K562 (cell line): ENCODE measurements at regions not wholly inside any gene's neighbourhood (a gene's known extent, or its start where the extent isn't known, plus 50 kb on each side); places are given as distances from the start of the nearest gene placed in this dataset.

Source experiments
- ATAC-seq: fragments of 200-7000 bp; cut with Tn5 transposase; 3 replicates; pipeline ENCODE4 v1.9.1; 2020; ENCODE audit warnings: moderate library complexity
- BruUV-seq: library from RNA; stranded (reverse); fragments of 400-500 nt; replicated peaks from 2 replicates; lab custom pipeline; 2021; lab: Mats Ljungman, UMichigan
- CTCF ChIA-PET: fragments of 300-600 bp; formaldehyde crosslinking; extraction: SDS; loops from one replicate; lab custom pipeline; 2021; ENCODE audit warnings: low intra/inter-chr PET ratio; lab: Yijun Ruan, JAX
- POLR2A ChIA-PET: fragments of 300-600, 350-650 bp; sonication (Branson Sonifier 250); formaldehyde crosslinking; extraction: SDS; loops from one replicate; lab custom pipeline; 2021; ENCODE audit warnings: antibody characterized with exemption, inconsistent platforms; lab: Yijun Ruan, JAX
- DNase-seq, 4 experiments: peaks; one replicate each; pipeline versions ENCODE4 v3.0.0 to v3.0.0-alpha.2; 2011 to 2018; ENCODE audit warnings: low spot score in 3 of 4, mixed read lengths in 3 of 4; ENCODE audit errors: extremely low read depth in 1 of 4
- FAIRE-seq: peaks from 2 replicates; lab custom pipeline; 2011; peaks lifted over from hg19 to GRCh38; lab: Jason Lieb, UNC
- H2AFZ ChIP-seq: 2 replicates; pipeline ENCODE4 v1.6.0; 2011; ENCODE audit warnings: low read depth, low read length, control low read depth, inconsistent platforms
- H3K27ac ChIP-seq: fragments of 200-600 bp; 3 replicates; pipeline ENCODE4 v1.8.0; 2011; ENCODE audit warnings: low read depth, mild to moderate bottlenecking, control low read depth, inconsistent platforms, low read length, moderate library complexity, mixed read lengths; ENCODE audit errors: extremely low read depth
- H3K27me3 ChIP-seq, 2 experiments: fragments of 300-600 bp in 1 of 2; 2 replicates in 1 of 2; 3 replicates in 1 of 2; pipeline versions ENCODE4 v1.6.0 to v1.8.0; 2011; ENCODE audit warnings: inconsistent platforms in 2 of 2, low read length in 2 of 2, mild to moderate bottlenecking in 1 of 2, mixed read lengths in 1 of 2, moderate library complexity in 1 of 2; ENCODE audit not compliant: control insufficient read depth in 2 of 2, insufficient read depth in 2 of 2
- H3K36me3 ChIP-seq: fragments of 300-600 bp; 3 replicates; pipeline ENCODE4 v1.8.0; 2011; ENCODE audit warnings: mild to moderate bottlenecking, low read length, inconsistent platforms; ENCODE audit not compliant: control insufficient read depth, insufficient read depth
- H3K4me1 ChIP-seq, 2 experiments: fragments of 200-600 bp in 1 of 2; replicated peaks in 1 of 2; 2 replicates in 1 of 2; 3 replicates in 1 of 2; pipeline versions ENCODE4 v1.5.1 to v1.8.0; 2011; ENCODE audit warnings: inconsistent platforms in 2 of 2, low read length in 2 of 2, mild to moderate bottlenecking in 1 of 2, mixed read lengths in 1 of 2, moderate library complexity in 1 of 2; ENCODE audit not compliant: control insufficient read depth in 2 of 2, insufficient read depth in 2 of 2
- H3K4me2 ChIP-seq: 2 replicates; pipeline ENCODE4 v1.6.1; 2011; ENCODE audit warnings: low read length, control low read depth, inconsistent platforms, mixed read lengths; ENCODE audit not compliant: insufficient read depth
- H3K4me3 ChIP-seq: fragments of 200-600 bp; sonication (generic), shearing (Covaris generic); 2 replicates; pipeline ENCODE4 v1.5.1; 2016; ENCODE audit warnings: control low read depth, inconsistent platforms
- H3K79me2 ChIP-seq: fragments of 200-600 bp; 3 replicates; pipeline ENCODE4 v1.8.0; 2011; ENCODE audit warnings: low read length, inconsistent platforms; ENCODE audit not compliant: control insufficient read depth, insufficient read depth
- H3K9ac ChIP-seq, 2 experiments: 2 replicates each; pipeline versions ENCODE4 v1.6.0 to v1.6.1; 2011; ENCODE audit warnings: low read depth in 2 of 2, low read length in 2 of 2, control low read depth in 1 of 2, inconsistent platforms in 1 of 2, mild to moderate bottlenecking in 1 of 2, mixed read lengths in 1 of 2; ENCODE audit not compliant: insufficient read depth in 1 of 2
- H3K9me1 ChIP-seq: one replicate; pipeline ENCODE4 v1.6.0; 2011; ENCODE audit warnings: inconsistent platforms, mild to moderate bottlenecking, low read length, moderate library complexity; ENCODE audit not compliant: control insufficient read depth, insufficient read depth
- H3K9me3 ChIP-seq: replicated peaks from 2 replicates; pipeline ENCODE4 v1.5.1; 2011; ENCODE audit warnings: low read depth, low read length, inconsistent platforms; ENCODE audit not compliant: control insufficient read depth, insufficient read depth
- H4K20me1 ChIP-seq: replicated peaks from 2 replicates; pipeline ENCODE4 v1.6.1; 2011; ENCODE audit warnings: low read length, inconsistent platforms, mixed read lengths; ENCODE audit not compliant: control insufficient read depth, insufficient read depth
- CAMTA2 ChIP-seq: fragments of 250-450 bp; sonication (Bioruptor Pico); conservative IDR thresholded peaks from 2 replicates; pipeline ENCODE4 v1.5.1; 2022
- CHD1 ChIP-seq: fragments of 200-600 bp; sonication (generic); IDR thresholded peaks from one replicate; pipeline ENCODE4 v1.6.1; 2012; ENCODE audit warnings: mild to moderate bottlenecking, moderate library complexity, low read length, inconsistent platforms
- EP400 ChIP-seq: fragments of 450-650 bp; IDR thresholded peaks from 2 replicates; pipeline ENCODE4 v1.6.1; 2017; ENCODE audit warnings: antibody characterized with exemption, mild to moderate bottlenecking, moderate library complexity
- GTF2A2 ChIP-seq: IDR thresholded peaks from 2 replicates; pipeline ENCODE4 v1.6.1; 2016; ENCODE audit warnings: mild to moderate bottlenecking, missing genetic modification characterization, missing compliant biosample characterization
- NCOA4 ChIP-seq: fragments of 450-650 bp; IDR thresholded peaks from 2 replicates; pipeline ENCODE4 v1.6.1; 2018; ENCODE audit warnings: mild to moderate bottlenecking; ENCODE audit not compliant: partially characterized antibody
- NFATC3 ChIP-seq: fragments of 450-650 bp; IDR thresholded peaks from 2 replicates; pipeline ENCODE4 v1.6.1; 2017; ENCODE audit warnings: mild to moderate bottlenecking
- NR1H2 ChIP-seq: sonication (generic); formaldehyde crosslinking; IDR thresholded peaks from 2 replicates; pipeline ENCODE4 v1.4.0; 2020; ENCODE audit warnings: mild to moderate bottlenecking, missing genetic modification reagents
- NR3C1 ChIP-seq: sonication (generic); formaldehyde crosslinking; IDR thresholded peaks from 2 replicates; pipeline ENCODE4 v1.8.1; 2022; ENCODE audit warnings: missing genetic modification reagents
- SOX6 ChIP-seq: fragments of 450-650 bp; IDR thresholded peaks from 2 replicates; pipeline ENCODE4 v1.6.1; 2014; ENCODE audit warnings: mild to moderate bottlenecking
- SRF ChIP-seq, 2 experiments: fragments of 250-450, 450-650 bp in 1 of 2; sonication (Bioruptor Pico) in 1 of 2; sonication (generic) in 1 of 2; formaldehyde crosslinking; IDR thresholded peaks; 2 replicates each; pipeline versions ENCODE4 v1.5.0 to v1.5.1; 2020 to 2022; ENCODE audit warnings: mild to moderate bottlenecking in 1 of 2, missing genetic modification reagents in 1 of 2
- TFAP4 ChIP-seq: sonication (generic); formaldehyde crosslinking; IDR thresholded peaks from 2 replicates; pipeline ENCODE4 v1.8.0; 2022; ENCODE audit warnings: missing genetic modification reagents, mild to moderate bottlenecking, moderate library complexity, borderline replicate concordance
- XRCC4 ChIP-seq: IDR thresholded peaks from one replicate; pipeline ENCODE4 v1.6.1; 2011; ENCODE audit not compliant: insufficient read depth, insufficient read length; ENCODE audit errors: extremely low read depth
- ZBTB43 ChIP-seq: sonication (generic); formaldehyde crosslinking; IDR thresholded peaks from 2 replicates; pipeline ENCODE4 v1.8.0; 2023; ENCODE audit warnings: mild to moderate bottlenecking, missing genetic modification reagents
- ZNF280A ChIP-seq: fragments of 450-650 bp; IDR thresholded peaks from 2 replicates; pipeline ENCODE4 v1.6.1; 2018; ENCODE audit warnings: mild to moderate bottlenecking, low read depth; ENCODE audit not compliant: partially characterized antibody
- ZNF77 ChIP-seq: fragments of 250-450 bp; sonication (Bioruptor Pico); IDR thresholded peaks from 2 replicates; pipeline ENCODE4 v1.5.0; 2020
- WGBS: fragments of 100-300 bp; shearing (Covaris generic); methylation state at CpG from one replicate; pipeline ENCODE4 v1.1.6; 2016; ENCODE audit warnings: low coverage, mixed read lengths; ENCODE audit not compliant: insufficient coverage; ENCODE audit errors: missing lambda C conversion rate; 5-methylcytosine and 5-hydroxymethylcytosine counted together
- in situ Hi-C: fragments of 300-500 bp; cut with MboI; formaldehyde crosslinking; loops from 4 replicates; pipeline ENCODE4 v1.15.0; 2018; ENCODE audit warnings: inconsistent platforms, mixed read lengths
- intact Hi-C: fragments of 100-400 bp; cut with micrococcal nuclease; formaldehyde crosslinking; loops from 2 replicates; pipeline ENCODE4 v1.14.2; 2022

GRCh38 chr2:54040250-54040649, 69.5 kb upstream of the PSME4 start:
- Histone ChIP-seq H3K4me2 (no peak overlapping the region), H3K79me2 (no peaks in the 10 kb centered on the region), H3K4me3 (no peak overlapping the region), H3K4me1 (no peaks in the 10 kb centered on the region; a peak in 1 of 5 replicates), H3K36me3 (no peaks in the 10 kb centered on the region), H3K9ac (no peak overlapping the region), H3K9me3 (peaks cover 2% of the 10 kb centered on the region; the same call in 1 of the 2 replicates), H4K20me1 (no peaks in the 10 kb centered on the region), H3K27ac (no peak overlapping the region), H3K9me1 (no peaks in the 10 kb centered on the region), H3K27me3 (no peaks in the 10 kb centered on the region), H2AFZ (no peak overlapping the region)
- ChIA-PET CTCF (no interaction called here), POLR2A (no interaction called here)
- no peak for TF ChIP-seq XRCC4
- no peak for TF ChIP-seq ZNF77 (CRISPR knock-in tag)
- TF ChIP-seq EP400 = no peak
- no peak for TF ChIP-seq SRF (CRISPR knock-in tag; IDR thresholded peaks at IDR 0.05)
- TF ChIP-seq GTF2A2 = no peak
- TF ChIP-seq NCOA4 = no peak
- FAIRE-seq (no peak), ATAC-seq (no peak), DNase-seq (no peak)
- intact Hi-C loops (no loop called here), in situ Hi-C loops (no loop called here)
- WGBS = 21% methylated on average over 2 of the region's 2 CpGs
- no TSS peak for BruUV-seq

GRCh38 chr2:54038835-54039234, 68.0 kb upstream of the PSME4 start:
- DNase-seq = no peak
- Histone ChIP-seq H4K20me1 (no peaks in the 10 kb centered on the region), H3K27me3 (no peaks in the 10 kb centered on the region), H3K9me3 (no peaks in the 10 kb centered on the region), H3K36me3 (no peaks in the 10 kb centered on the region), H2AFZ (no peak overlapping the region), H3K79me2 (no peaks in the 10 kb centered on the region), H3K9ac (no peak overlapping the region), H3K4me2 (no peak overlapping the region), H3K4me3 (no peak overlapping the region), H3K9me1 (no peaks in the 10 kb centered on the region), H3K4me1 (no peaks in the 10 kb centered on the region; a peak in 1 of 5 replicates), H3K27ac (no peak overlapping the region)
- FAIRE-seq = no peak
- CTCF ChIA-PET = no interaction called here
- in situ Hi-C loops = no loop called here
- ATAC-seq = no peak
- BruUV-seq = no TSS peak
- WGBS = 73% methylated on average over 1 of the region's 1 CpG
- POLR2A ChIA-PET = no interaction called here
- intact Hi-C loops = no loop called here
- TF ChIP-seq NFATC3 (no peak), CAMTA2 (CRISPR knock-in tag) (no peak), NR3C1 (no peak), CHD1 (no peak), NR1H2 (no peak), ZBTB43 (CRISPR knock-in tag) (no peak), ZNF280A (no peak), SOX6 (no peak), TFAP4 (CRISPR knock-in tag) (no peak)
